NCI-H524 (cell line): ENCODE measurements at regions not wholly inside any gene's neighbourhood (a gene's known extent, or its start where the extent isn't known, plus 50 kb on each side); places are given as distances from the start of the nearest gene placed in this dataset.

Source experiments
- DNase-seq, 2 experiments: peaks; one replicate each; lab custom pipeline; 2025; lab: John Stamatoyannopoulos, UW

DNA sequence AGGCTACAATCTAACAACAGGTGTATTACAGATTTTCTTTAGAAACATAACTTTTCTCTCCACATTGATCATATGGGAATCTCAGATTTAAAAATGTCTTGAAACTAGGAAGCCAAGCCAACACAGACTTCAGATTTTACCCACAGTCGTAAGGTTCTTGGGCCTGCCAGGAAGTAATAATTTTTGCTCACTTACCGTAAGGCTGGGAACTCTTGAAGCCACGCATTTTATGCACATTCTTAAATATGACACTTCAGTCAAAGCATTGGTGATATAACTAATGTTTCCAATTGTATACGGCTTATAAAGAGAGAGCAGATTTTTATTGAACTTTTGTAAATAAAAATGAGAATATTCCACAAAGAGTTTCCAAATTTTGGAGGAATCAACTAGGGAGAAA is 328.9 kb upstream of the TRPC7 start:
- no peak for DNase-seq

DNA sequence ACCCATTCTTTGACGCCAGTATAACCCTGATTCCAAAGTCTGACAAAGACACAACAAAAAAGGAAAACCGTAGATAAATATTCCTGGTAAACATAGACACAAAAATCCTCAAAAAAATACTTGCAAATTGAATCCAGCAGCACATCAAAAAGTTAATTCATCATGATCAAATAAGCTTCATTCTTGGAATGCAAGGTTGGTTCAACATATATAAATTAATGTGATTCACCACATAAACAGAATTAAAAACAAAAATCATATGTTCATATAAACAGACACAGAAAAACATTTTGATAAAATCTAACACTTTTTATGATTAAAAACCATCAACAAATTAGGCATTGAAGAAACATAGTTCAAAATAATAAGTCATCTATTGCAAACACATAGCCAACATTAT is 324.2 kb upstream of the TRPC7 start:
- DNase-seq = no peak

DNA sequence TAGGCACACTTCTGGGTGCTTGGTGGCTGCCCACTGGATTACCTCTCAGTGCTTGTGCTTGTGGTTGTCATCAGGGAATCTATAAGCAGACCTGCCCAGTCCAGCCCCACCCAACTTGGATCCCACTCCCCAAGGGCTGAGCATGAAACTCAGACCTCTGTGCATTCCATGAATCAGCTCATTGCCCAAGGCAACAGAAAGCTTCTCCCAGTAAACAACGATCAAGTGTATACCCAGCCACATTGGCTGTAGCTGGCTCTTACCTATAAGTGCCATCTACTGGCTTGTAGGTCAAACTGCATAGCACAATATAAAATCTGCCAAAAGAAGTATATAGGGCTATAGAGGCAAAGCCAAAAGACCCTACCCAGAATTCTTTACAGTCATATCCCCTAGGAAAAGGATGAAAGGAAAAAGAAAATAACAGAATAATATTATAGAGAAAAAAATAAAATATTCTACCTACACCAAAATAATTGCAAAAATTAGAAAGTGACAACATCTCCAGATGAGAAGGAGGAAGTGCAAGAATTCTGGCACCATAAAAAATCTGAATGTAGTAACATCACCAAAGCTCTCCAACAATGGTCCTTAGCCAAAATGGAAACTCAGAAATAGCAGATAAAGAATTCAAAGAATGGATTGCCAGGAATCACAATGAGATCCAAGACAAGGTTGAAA is 321.0 kb upstream of the TRPC7 start:
- DNase-seq = peak; percentile 2 to 61

DNA sequence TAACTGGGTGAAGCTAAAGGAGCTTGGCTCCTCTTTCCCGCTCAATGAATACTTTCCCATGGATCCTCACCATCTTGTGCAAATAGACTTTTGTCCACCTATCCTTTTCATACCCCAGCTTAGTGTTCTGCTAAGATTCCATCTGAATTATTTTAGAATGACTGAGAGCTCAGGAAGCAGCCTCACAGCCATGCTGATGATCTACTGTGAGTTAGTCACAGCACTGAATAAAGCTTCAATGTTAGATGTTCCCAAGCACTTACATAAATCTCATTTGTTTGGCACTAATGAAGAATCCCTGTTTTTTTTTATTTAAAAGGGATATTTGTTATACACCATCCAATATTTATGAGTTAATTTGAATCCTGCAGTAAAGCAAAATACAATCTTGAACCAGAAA is 317.6 kb upstream of the TRPC7 start:
- DNase-seq = no peak

DNA sequence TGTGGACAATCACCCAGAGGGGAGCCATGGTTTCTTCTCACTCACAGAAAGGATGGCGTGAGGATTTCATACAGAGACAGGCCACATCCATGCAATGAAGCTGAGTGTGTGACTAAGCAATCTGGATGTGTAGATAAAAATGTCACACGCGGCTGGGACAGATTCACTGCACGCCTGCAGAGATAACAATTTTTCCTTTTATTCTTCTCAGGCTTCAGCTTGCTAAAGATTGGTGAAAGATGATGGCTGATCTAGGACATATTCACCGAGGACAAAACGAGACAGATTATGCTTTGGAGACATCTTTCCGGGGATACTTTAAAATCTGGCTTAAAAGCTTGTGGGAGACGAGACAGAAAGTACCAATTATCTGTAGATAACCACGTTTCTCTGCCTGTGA is 313.9 kb upstream of the TRPC7 start:
- DNase-seq = no peak

DNA sequence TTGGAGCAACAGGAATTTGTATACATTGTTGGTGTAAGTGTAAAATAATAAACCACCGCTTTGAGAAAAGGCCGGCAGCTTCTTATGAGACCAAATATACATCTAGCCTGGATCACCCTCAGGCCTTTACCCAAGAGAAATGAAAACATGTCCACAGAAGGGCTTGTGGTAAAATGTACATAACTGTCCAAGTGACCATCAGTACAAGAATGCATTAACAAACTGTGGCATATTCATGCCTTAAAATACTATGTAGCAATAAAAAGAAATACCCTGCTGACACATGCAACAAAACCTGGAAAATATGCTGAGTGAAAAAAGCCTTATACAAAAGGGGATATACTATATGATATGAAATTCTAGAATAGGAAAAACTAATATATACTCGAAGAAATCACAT is 311.9 kb upstream of the TRPC7 start:
- DNase-seq = no peak

DNA sequence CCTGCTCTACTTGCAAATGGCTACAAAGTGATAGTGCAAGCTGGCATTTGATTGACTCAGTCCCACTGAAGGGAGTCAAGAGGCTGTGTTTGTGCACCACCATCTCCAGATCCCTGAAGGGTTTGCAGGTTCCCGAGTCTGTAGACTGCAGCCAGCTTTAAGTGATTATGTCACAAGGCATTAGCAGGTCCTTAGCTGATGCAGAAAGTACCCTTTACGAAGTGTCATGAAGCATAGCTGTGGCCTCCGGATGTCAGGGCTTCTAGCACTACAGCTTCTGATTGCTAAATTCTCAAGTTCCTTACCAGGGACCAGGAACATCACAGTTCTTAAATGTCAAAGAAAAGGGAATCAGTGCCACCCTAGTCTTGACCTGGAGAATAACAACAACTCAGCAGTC is 311.3 kb upstream of the TRPC7 start:
- DNase-seq = no peak

DNA sequence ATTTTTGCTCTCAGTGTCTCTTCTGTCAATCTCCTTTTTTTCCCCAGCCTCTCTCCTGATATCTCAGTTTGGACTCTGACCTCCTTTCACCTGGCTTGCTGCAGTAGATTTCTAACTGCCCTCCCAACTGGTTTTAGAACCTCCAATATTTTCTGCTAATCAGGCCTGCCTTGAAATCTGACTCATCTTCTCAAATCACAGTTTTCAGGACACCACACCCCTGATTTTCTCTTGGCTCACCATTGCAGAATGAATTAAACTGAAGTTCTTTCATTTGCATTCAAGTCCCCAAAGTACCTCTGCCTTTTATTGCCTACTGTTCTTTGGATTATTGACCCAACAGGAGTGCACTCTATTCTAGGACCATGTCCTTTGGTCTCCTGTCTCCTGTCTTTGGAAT is 310.4 kb upstream of the TRPC7 start:
- DNase-seq = no peak

DNA sequence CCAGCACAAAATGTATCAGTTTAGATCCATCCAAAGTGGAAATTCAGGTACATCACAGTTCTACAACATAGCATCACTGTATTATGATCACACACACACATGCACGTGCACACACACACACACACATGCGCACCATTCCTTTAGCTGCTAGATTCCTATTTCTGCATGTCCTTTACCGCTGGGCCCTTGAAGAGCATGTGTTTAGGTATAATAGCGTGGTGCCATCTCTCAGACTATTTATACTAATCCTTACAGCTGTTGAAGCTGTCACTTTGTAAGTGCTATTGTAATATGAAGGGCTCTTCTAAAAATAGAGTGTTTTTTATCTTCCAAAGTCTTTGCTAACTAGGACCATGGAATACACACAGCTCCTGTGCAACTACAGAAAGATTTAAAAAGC is 308.8 kb upstream of the TRPC7 start:
- peak in 1 of 2 experiments; percentile 73 for DNase-seq

DNA sequence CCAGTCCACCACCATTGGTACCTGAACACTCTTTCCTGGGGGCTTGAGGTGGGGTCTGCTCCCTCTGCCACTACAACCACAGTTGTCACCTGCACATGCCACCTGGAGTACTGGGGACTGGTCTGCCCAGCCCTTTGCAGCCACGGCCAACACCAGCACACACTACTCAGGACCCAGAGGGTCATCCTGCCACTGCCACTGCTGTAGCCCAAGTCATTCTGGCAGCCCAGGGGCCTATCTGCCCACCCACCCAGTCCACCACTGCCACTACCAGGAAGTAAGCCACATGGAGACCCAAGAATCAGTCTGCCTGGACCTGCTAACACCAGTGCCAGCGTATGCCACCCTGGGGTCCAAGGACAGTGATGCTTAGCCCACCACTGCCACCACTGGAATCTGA is 302.4 kb upstream of the TRPC7 start:
- DNase-seq = no peak

DNA sequence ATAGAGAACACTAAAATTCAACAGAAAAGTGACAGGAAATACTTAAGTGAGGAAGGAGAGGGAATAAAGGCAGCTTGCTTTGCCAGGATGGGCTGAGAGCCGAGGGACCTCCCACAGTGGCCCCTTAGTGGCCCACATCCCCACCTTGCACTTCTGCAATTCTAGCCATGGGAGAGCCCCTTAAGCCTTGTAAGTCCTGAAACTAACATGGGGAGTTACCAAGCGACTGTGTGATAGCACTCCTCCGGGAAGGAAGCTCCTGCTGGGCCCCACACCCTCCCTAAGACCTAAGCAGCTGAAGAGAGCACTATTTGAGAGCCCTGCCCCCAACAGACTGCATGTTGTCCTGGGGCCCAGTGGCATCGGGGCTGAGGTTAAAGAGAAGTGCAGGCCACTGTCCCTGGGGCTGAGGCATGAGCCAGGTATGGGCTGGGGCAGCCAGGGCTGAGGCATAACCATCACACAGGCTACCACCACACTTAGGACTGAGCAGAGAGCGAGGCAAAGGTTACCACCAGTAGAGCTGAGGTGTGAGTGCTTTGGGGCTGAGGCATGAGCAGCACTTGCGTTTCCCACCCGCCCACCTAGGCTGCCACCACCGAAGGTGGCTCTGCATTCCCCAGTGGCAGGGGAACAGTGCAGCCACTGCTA is 301.8 kb upstream of the TRPC7 start:
- DNase-seq = no peak

DNA sequence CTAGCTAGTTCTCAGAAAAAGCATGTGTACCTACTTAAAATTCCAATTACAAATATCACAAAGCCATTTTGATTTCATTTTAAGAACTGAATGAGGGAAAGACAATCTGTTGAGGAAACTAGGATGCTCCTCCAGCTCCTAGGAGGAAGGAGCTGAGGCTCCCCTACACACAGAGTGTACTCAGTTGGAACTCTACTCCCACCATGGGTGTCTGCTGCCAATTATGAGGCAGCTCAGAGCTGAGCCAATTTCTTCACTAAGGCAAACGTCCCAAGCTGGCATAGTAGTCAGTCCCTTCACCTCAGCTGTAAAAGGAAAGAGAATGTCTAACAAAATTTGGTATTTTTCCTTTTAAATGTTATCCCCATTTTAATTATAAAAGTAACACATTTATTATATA is 300.0 kb upstream of the TRPC7 start:
- DNase-seq = no peak

DNA sequence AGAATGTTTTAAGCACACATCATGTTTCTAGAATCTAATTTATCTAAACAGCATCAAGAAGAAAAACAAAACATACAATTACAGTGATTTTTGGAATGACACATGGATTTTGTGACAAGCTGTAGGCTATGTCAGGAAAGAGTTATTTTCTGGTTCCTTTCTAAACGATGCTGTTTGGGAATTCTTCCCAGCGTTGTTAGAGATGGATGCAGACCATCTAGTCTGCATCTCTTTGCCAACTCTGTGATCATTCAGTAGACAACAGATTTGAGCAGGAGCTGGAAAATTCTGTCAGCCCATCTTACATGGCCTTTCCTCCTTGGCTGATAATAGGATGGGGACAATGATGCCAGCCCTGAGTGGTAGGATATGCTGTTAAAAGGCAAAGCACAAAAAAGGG is 295.7 kb upstream of the TRPC7 start:
- DNase-seq = no peak

DNA sequence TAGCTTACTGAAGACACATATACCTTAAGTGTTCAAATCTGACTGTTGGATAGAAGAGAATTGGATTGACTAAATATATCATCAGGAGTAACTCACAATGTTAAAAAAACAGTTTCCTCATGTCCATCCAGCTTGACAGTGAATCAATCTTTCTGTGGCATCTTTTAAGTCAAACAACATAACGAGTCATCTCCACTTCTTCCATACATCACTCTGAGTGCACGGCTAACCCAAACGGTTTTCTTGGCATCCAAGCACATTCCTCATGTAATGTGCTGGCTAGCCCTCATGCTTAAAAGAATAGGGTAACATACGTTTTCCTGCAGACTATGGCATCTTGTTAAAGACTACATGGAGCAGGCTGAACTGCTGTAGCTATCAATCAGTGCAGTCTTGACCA is 291.5 kb upstream of the TRPC7 start:
- no peak for DNase-seq

DNA sequence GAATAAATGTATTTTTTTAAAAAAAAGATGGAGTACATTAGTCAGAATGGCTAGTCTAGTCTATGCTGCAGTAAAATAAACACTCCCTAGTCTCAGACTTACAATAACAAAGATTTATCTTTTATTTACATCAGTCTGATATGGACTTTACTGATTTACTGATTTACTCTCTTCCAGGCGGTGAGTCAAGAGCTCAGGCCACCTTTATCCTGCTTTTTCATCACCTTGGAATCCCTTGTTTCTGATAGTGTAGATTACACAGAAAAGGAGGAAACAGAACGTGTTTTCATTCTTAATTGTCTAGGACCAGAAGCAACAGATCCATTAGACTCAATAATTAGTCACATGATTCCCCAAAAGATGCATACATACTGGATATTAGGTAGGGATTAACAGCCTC is 290.1 kb upstream of the TRPC7 start:
- no peak for DNase-seq

DNA sequence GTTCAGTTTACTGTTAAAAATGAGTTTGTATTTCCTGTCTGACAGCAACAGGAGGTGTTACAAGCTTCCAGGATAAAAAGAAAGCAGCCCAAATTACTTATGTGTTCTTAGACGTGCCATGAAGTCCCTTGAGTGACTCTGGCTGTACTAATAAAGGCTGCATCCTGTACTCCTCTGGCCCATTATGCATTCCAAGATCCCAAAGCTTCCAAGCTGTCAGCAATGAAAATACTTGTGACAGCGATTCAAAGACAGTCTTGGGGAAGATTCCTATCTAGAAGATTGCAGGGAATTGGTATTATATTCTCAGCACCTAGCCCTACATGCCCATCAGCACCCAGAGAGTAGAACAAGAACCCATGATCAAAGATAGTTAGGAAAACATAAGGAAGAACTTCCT is 281.6 kb upstream of the TRPC7 start:
- DNase-seq = no peak

DNA sequence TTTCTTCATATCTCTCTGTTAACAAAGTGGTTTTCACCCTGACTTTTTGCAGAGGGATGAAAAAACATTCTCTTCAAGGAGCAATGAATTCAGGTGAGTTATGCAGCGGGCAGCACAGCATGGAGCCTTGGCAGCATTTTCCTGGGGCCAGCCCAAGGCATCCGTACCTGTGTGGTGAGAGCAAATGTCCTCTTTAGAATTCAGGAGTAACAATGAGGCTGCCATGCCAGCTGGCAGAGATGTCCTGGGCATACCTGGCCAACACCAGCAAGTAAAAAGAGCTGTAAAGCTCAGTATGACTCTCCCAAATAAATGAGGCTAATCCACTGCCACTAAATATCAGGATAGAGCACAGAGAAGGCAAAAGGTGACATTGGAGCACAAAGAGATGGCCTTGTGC is 277.6 kb upstream of the TRPC7 start:
- DNase-seq = no peak

DNA sequence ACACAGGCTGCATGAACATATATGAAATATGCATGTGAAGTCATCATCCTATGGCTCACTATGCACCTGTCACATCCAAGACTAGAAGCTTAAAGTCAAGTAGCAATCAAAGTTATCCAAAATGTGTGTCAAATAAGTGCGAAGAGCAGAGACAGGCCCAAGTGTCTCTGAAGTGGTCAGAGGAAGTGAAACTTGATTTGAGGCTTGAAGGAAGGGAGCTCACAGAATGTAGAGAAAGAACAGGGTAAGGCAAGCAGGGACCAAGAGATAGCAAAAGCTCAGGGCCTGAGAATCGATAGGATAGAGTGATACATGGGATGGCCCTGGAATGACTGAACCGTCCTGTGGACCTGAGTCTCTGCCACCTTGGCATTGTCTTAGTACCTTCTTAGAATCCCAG is 274.3 kb upstream of the TRPC7 start:
- DNase-seq = no peak

DNA sequence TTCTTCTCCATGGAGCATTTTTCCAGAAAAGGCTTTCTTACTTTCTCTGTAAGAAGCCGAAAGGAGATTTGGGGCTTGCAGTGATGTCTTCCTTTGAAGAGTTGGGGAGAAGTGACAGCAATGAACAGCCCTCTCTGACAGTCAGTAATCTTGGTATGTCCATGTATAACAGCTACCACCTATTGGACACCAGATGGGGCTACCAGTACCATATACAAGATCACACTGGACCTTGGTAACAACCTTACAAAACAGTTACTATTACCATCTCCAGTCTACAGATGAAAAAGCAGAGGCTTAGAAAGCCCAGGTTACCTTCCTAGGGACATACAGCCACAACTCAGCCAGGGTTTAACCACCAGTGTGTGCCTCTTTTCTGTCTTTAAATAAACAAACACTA is 272.7 kb upstream of the TRPC7 start:
- DNase-seq = peak in 1 of 2 experiments; percentile 2

DNA sequence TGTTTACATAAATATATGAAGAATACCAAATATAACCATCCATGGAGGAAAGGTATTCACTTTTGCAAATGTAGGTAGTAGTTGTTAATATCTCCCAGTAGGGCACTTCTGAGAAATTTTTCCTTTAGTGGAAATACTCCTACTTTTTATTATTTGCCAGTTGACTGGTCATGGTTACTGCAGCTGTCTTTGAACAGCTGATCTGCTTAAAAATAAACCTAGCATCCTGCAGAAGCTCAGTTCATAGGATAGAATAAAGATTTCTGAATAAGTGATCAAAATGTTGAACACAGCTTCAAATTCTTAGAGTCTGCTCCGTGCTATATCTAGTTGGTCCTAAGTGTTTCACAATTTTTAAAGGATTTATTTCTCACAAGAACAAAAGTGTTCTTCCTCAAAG is 270.7 kb upstream of the TRPC7 start:
- DNase-seq = no peak

DNA sequence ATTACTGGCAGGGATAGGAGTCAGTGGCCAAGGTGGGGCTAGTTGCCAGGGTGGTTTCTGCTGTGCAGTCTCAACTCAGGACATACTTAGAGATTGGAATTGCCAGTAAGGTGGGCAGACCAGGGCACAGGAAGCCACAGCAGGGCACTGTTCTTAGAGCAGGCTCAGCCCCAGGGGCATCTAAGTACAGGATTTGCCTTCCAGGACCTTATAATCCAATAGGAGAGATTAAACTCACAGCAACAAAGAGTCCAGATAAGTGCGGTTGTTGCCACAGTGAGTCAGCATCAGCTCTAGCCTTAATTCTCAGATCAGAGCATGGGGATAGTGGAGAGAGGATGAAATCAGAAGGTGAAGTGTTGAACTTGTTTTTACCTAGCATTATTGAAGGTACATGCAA is 265.8 kb upstream of the TRPC7 start:
- peak in 1 of 2 experiments; percentile 12 for DNase-seq

DNA sequence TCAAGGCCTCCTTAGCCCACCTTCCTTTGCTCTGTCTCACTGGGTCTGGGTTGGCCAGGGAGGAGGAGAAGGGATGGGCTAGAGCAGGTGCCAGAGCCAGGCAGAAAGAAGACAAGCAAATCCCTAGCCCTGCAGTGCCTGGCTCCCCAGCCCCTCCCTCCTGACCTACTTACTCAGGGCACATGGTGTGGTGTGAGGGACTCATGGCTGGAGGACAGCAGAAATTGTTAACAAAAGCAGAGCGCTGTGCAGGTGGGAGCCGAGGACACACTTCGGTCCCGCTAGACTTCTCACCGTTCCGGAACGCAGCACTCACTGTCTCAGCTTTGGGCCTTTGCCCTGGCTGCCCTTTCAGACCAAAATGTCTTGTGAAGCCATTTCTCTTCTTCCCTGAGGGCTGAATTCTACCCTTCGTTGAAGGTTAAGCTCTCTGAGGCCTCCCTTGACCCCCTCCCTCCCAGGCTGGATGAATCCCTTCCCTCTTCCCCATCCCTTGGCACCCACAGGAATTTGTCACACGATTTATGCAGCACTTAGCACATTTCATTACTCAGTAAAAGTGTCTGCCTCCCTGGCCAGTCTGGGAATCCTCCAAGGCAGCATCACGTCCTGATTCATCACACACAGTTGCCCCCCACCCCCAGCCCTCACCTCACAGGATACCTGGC is 263.9 kb upstream of the TRPC7 start:
- no peak for DNase-seq

DNA sequence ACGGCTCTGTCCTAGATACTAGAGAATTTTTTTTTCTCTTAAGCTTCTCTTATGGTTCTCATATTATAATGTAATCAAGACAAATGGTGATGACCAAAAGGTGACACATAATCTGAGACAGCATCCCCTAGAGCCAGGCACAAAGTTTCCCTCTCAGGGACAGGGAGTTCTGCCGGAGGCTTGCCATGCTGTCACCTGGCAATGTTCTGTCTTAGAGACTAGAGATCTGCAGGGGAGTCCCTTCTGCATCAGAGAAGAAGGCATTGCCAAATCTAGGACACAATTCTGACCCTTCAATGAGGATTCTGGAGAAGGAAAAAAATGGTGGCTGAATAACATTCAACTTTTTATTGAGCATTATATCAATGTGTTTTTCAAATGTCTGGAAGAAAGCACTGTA is 261.2 kb upstream of the TRPC7 start:
- DNase-seq = no peak

DNA sequence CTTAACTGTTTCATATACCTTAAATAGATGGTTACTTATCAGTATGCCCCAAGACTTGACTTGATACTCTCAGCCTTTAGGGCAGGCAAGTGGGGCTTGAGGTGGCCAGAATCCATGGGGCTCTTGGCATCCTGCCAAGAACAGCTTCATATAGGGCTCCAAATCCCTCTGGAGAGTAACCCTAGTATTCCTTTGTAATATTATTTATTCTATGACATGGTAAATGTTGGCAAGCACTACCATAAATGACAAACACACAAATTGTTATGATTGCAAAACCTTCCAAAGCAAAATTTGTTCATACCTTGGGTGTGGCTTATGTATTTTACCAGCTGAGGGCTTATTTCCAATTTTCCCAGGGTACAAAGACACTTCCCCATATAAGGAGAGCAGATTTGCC is 257.4 kb upstream of the TRPC7 start:
- peak in 1 of 2 experiments; percentile 9 for DNase-seq
